ENCODE measurements at regions not wholly inside any gene's neighbourhood (a gene's known extent, or its start where the extent isn't known, plus 50 kb on each side); places are given as distances from the start of the nearest gene placed in this dataset.

DNA sequence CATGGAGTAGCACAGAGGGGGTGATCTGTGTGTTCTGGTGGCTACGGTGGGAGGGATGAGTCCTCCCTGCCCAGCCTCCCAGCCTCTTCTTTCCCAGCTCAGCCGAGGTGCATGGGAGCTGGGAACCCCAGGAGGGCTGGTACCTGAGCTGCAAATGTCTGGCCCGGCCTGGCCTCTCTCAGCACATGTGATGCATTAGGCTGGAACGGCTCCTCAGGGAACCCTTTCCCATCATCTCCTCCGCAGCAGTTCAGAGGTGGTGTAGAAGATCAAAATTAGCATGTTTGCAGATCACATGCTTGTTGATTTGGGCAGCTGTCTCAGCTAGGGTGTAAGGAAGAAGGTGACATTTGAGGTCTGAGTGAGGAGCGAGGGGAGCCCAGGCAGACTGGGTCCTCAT, 126.6 kb downstream of the EMX2 start:
- H3K9me3 ChIP-seq, result no peaks in the 10 kb centered on the region
- H3K27me3 ChIP-seq, result no peaks in the 10 kb centered on the region
- no peak overlapping the region for H3K4me3 ChIP-seq
- intact Hi-C loops (cut with DNase I; ENCODE audit: low total_unique reads), result no loop called here
- no peaks in the 10 kb centered on the region for H3K4me1 ChIP-seq
- TF ChIP-seq, protein P1, sequence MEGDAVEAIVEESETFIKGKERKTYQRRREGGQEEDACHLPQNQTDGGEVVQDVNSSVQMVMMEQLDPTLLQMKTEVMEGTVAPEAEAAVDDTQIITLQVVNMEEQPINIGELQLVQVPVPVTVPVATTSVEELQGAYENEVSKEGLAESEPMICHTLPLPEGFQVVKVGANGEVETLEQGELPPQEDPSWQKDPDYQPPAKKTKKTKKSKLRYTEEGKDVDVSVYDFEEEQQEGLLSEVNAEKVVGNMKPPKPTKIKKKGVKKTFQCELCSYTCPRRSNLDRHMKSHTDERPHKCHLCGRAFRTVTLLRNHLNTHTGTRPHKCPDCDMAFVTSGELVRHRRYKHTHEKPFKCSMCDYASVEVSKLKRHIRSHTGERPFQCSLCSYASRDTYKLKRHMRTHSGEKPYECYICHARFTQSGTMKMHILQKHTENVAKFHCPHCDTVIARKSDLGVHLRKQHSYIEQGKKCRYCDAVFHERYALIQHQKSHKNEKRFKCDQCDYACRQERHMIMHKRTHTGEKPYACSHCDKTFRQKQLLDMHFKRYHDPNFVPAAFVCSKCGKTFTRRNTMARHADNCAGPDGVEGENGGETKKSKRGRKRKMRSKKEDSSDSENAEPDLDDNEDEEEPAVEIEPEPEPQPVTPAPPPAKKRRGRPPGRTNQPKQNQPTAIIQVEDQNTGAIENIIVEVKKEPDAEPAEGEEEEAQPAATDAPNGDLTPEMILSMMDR (IDR thresholded peaks at IDR 0.05), result no peak
- TF ChIP-seq POLR2AphosphoS5 (IDR thresholded peaks at IDR 0.05), result no peak
- no peak for TF ChIP-seq POLR2A (IDR thresholded peaks at IDR 0.05)
- no peak for DNase-seq (ENCODE audit: low spot score in 2 of 2)
- H3K27ac ChIP-seq, result no peak overlapping the region
- no peaks in the 10 kb centered on the region for H3K36me3 ChIP-seq

DNA sequence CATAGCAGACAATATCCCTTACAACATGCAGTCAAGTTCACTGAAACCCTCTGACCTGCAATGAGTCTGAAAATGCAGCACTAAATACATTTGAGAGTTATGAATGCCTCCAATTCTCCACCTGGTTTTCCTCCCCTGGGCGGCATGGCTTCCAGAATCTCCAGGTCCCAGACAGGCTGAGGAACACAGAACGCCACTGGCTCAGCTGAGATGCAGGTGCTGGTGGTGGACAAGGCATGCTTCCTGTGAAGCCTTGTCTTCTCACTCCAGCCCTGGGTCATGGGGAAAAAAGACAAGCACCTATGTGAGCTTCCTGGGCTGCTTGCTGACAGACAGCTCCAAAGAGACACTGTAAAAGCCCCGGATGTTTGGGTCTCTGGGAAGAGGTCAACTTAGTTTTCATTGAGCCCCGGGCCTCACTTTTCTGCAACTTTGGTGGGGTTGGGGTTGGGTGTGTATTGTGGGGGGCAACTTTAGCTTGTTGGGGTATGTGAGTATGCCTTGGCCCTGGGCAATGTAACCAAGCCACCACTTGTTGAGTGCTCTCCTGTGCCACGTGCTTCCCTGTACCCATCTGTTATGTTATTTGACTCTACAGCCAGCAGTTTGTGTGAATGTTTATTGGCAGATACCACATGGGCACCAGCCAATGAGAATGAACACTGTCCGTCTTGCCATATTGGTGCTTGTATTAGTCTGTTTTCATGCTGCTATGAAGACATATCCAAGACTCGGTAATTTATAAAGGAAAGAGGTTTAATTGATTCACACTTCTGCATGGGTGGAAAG, 127.8 kb downstream of the EMX2 start:
- Histone ChIP-seq H3K9me3 (no peaks in the 10 kb centered on the region), H3K27me3 (no peaks in the 10 kb centered on the region), H3K4me1 (no peaks in the 10 kb centered on the region), H3K36me3 (no peaks in the 10 kb centered on the region), H3K4me3 (no peak overlapping the region), H3K27ac (no peak overlapping the region)
- intact Hi-C loops (cut with DNase I; ENCODE audit: low total_unique reads), result no loop called here
- TF ChIP-seq, protein P1 (IDR thresholded peaks at IDR 0.05), result no peak
- TF ChIP-seq POLR2A (IDR thresholded peaks at IDR 0.05), result no peak
- no peak for TF ChIP-seq POLR2AphosphoS5 (IDR thresholded peaks at IDR 0.05)
- no peak for DNase-seq (ENCODE audit: low spot score in 2 of 2)

DNA sequence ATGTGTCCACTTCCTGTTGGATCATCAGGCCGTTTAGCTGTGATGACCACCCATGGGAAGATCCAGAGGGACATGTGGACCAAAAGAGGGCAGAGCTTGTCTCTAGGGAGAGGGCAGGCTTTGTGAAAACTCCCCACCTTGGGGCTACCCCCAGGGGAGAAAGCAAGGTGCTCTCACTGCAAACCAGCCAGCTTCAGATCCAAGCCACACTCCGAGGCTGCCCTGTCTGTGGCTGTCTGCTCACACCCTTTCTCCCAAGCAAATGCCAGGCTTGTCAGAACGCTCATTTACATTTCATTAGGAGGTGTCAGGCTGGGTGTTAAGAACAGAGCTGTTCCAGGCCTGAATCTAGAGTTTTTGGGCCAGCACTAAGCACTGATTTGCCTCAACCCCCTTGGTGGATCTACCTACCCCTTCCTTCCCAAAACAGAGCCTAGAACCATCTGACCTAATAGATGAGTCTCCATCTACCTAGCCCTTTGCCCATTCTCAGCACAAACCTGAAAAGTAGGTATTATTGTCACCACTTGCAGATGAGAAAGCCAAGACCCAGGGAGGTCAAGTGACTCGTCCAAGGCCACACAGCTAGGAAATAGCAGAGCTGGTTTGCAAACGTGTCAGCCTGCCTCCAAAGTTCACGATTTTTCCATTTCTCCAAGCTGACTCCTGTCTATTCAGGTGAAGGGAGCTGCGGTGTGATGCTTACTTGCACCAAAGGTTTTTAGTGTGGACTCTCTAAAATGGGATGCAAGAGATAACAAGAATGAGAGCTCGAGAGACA, 130.9 kb downstream of the EMX2 start:
- no peaks in the 10 kb centered on the region for H3K4me1 ChIP-seq
- H3K27me3 ChIP-seq, result no peaks in the 10 kb centered on the region

DNA sequence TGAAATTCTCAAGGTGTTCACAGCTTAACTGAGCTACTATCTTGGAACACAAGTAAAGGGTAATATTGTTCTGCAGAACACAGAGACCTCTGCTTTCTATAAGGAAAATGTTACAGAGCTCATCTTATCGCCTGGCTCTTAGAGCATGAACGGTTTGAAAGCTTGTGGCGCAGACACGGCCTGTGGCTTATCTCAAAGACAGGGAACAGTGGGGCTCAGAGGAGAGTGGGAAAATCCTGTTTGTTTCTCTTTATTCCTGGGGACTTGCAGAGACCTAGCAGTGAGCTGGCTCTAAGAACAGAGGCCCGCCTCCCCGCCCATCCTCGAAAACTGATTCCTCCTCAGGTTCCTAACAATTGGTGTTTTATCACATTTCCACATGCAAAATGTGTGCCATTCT, 131.7 kb downstream of the EMX2 start:
- H3K9me3 ChIP-seq, result no peaks in the 10 kb centered on the region
- no peak overlapping the region for H3K4me3 ChIP-seq
- no peaks in the 10 kb centered on the region for H3K36me3 ChIP-seq
- peaks cover 0 to 6% of the 10 kb centered on the region in 2 donors for H3K27me3 ChIP-seq
- H3K4me1 ChIP-seq, result no peaks in the 10 kb centered on the region
- H3K27ac ChIP-seq, result no peak overlapping the region
- no peak for DNase-seq (ENCODE audit: low spot score in 2 of 2)
- no peak for TF ChIP-seq POLR2A (IDR thresholded peaks at IDR 0.05)
- TF ChIP-seq POLR2AphosphoS5 (IDR thresholded peaks at IDR 0.05), result no peak
- TF ChIP-seq, protein P1 (IDR thresholded peaks at IDR 0.05), result no peak
- intact Hi-C loops (cut with DNase I; ENCODE audit: low total_unique reads), result no loop called here

More for the DNA sequence above, 130.9 kb downstream of the EMX2 start:
- intact Hi-C loops (cut with DNase I; ENCODE audit: low total_unique reads), result no loop called here
- TF ChIP-seq, protein P1 (IDR thresholded peaks at IDR 0.05), result no peak
- TF ChIP-seq POLR2AphosphoS5 (IDR thresholded peaks at IDR 0.05) (no peak), POLR2A (IDR thresholded peaks at IDR 0.05) (no peak)
- Histone ChIP-seq H3K27ac (no peak overlapping the region), H3K9me3 (no peaks in the 10 kb centered on the region), H3K4me3 (no peak overlapping the region), H3K36me3 (no peaks in the 10 kb centered on the region)
- no peak for DNase-seq (ENCODE audit: low spot score in 2 of 2)

GRCh38 chr10:117674646-117675045, 132.1 kb downstream of the EMX2 start:
- H3K36me3 ChIP-seq, result no peaks in the 10 kb centered on the region
- no peaks in the 10 kb centered on the region for H3K4me1 ChIP-seq
- H3K4me3 ChIP-seq, result no peak overlapping the region
- H3K27ac ChIP-seq, result no peak overlapping the region
- no peaks in the 10 kb centered on the region for H3K9me3 ChIP-seq
- intact Hi-C loops (cut with DNase I; ENCODE audit: low total_unique reads), result no loop called here
- no peak for DNase-seq (ENCODE audit: low spot score in 2 of 2)
- peaks cover 0 to 6% of the 10 kb centered on the region in 2 donors for H3K27me3 ChIP-seq
- no peak for TF ChIP-seq POLR2A (IDR thresholded peaks at IDR 0.05)
- no peak for TF ChIP-seq POLR2AphosphoS5 (IDR thresholded peaks at IDR 0.05)
- TF ChIP-seq, protein P1 (IDR thresholded peaks at IDR 0.05), result no peak
